ENCODE measurements at regions not wholly inside any gene's neighbourhood (a gene's known extent, or its start where the extent isn't known, plus 50 kb on each side); places are given as distances from the start of the nearest gene placed in this dataset.

GRCh38 chr2:153588408-153588807 lies 109.8 kb upstream of the RPRM start:
- no peak for TF ChIP-seq ZFP3 (CRISPR knock-in tag; IDR thresholded peaks at IDR 0.05)
- TF ChIP-seq, protein P1, sequence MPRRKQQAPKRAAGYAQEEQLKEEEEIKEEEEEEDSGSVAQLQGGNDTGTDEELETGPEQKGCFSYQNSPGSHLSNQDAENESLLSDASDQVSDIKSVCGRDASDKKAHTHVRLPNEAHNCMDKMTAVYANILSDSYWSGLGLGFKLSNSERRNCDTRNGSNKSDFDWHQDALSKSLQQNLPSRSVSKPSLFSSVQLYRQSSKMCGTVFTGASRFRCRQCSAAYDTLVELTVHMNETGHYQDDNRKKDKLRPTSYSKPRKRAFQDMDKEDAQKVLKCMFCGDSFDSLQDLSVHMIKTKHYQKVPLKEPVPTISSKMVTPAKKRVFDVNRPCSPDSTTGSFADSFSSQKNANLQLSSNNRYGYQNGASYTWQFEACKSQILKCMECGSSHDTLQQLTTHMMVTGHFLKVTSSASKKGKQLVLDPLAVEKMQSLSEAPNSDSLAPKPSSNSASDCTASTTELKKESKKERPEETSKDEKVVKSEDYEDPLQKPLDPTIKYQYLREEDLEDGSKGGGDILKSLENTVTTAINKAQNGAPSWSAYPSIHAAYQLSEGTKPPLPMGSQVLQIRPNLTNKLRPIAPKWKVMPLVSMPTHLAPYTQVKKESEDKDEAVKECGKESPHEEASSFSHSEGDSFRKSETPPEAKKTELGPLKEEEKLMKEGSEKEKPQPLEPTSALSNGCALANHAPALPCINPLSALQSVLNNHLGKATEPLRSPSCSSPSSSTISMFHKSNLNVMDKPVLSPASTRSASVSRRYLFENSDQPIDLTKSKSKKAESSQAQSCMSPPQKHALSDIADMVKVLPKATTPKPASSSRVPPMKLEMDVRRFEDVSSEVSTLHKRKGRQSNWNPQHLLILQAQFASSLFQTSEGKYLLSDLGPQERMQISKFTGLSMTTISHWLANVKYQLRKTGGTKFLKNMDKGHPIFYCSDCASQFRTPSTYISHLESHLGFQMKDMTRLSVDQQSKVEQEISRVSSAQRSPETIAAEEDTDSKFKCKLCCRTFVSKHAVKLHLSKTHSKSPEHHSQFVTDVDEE (CRISPR knock-in tag; IDR thresholded peaks at IDR 0.05), result no peak
- no peak for TF ChIP-seq TOX (CRISPR knock-in tag; IDR thresholded peaks at IDR 0.05; ENCODE audit: borderline replicate concordance)
- TF ChIP-seq RARB (CRISPR knock-in tag; IDR thresholded peaks at IDR 0.05), result no peak
- TF ChIP-seq, protein P2, sequence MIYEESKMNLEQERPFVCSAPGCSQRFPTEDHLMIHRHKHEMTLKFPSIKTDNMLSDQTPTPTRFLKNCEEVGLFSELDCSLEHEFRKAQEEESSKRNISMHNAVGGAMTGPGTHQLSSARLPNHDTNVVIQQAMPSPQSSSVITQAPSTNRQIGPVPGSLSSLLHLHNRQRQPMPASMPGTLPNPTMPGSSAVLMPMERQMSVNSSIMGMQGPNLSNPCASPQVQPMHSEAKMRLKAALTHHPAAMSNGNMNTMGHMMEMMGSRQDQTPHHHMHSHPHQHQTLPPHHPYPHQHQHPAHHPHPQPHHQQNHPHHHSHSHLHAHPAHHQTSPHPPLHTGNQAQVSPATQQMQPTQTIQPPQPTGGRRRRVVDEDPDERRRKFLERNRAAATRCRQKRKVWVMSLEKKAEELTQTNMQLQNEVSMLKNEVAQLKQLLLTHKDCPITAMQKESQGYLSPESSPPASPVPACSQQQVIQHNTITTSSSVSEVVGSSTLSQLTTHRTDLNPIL (CRISPR knock-in tag; IDR thresholded peaks at IDR 0.05; ENCODE audit: low read depth), result no peak
- no peak for TF ChIP-seq CSRNP3 (CRISPR knock-in tag; IDR thresholded peaks at IDR 0.05)

Measured in SK-N-SH treated with all-trans-retinoic acid at 6 μM for 48 hours (cell line).